Liver (tissue), 8 donors: ENCODE measurements at regions not wholly inside any gene's neighbourhood (a gene's known extent, or its start where the extent isn't known, plus 50 kb on each side); places are given as distances from the start of the nearest gene placed in this dataset.

Experiments used
- DNase-seq: peaks from one replicate; pipeline ENCODE4 v3.0.0-alpha.2; 2017; ENCODE audit warnings: low spot score
- H3K27ac ChIP-seq, 2 donors: one replicate each; pipeline ENCODE4 v1.7.0; 2013; ENCODE audit warnings: inconsistent platforms in 2 of 2, low read length in 2 of 2, control low read depth in 1 of 2, low read depth in 1 of 2, mild to moderate bottlenecking in 1 of 2
- H3K27me3 ChIP-seq, 4 donors: one replicate each; pipeline versions ENCODE4 v1.6.1 to v1.7.0; 2013; ENCODE audit warnings: low read length in 3 of 4, inconsistent platforms in 1 of 4, mild to moderate bottlenecking in 1 of 4, moderate library complexity in 1 of 4; ENCODE audit not compliant: control insufficient read depth in 4 of 4, insufficient read depth in 4 of 4
- H3K36me3 ChIP-seq, 4 donors: one replicate each; pipeline versions ENCODE4 v1.6.1 to v1.7.0; 2013; ENCODE audit warnings: low read length in 3 of 4, mild to moderate bottlenecking in 3 of 4, low read depth in 1 of 4, moderate library complexity in 1 of 4; ENCODE audit not compliant: control insufficient read depth in 4 of 4, insufficient read depth in 3 of 4
- H3K4me1 ChIP-seq, 4 donors: one replicate each; pipeline versions ENCODE4 v1.6.1 to v1.7.0; 2013; ENCODE audit warnings: low read length in 3 of 4, mild to moderate bottlenecking in 3 of 4, moderate library complexity in 1 of 4; ENCODE audit not compliant: control insufficient read depth in 4 of 4, insufficient read depth in 4 of 4
- H3K4me3 ChIP-seq, 3 donors: one replicate each; pipeline versions ENCODE4 v1.6.1 to v1.7.0; 2013; ENCODE audit warnings: low read length in 3 of 3, control low read depth in 1 of 3, low read depth in 1 of 3, mild to moderate bottlenecking in 1 of 3
- H3K9ac ChIP-seq, 2 donors: one replicate each; pipeline ENCODE4 v1.7.0; 2013; ENCODE audit warnings: low read length in 2 of 2, mild to moderate bottlenecking in 2 of 2, moderate library complexity in 2 of 2, control low read depth in 1 of 2, low read depth in 1 of 2
- H3K9me3 ChIP-seq, 4 donors: one replicate each; pipeline versions ENCODE4 v1.6.1 to v1.7.0; 2013; ENCODE audit warnings: low read length in 3 of 4; ENCODE audit not compliant: control insufficient read depth in 4 of 4
- ATF3 ChIP-seq: IDR thresholded peaks from 2 replicates; pipeline ENCODE4 v1.6.1; 2016; ENCODE audit warnings: antibody characterized with exemption
- CTCF ChIP-seq: fragments of 150-350 bp; IDR thresholded peaks from 2 replicates; pipeline ENCODE4 v1.5.1; 2017; ENCODE audit warnings: improper control_type of control experiment, low read depth, low read length; ENCODE audit not compliant: missing input control
- EGR1 ChIP-seq, 2 donors: IDR thresholded peaks; 2 replicates each; pipeline ENCODE4 v1.6.1; 2016 to 2018; ENCODE audit warnings: antibody characterized with exemption in 2 of 2, low read depth in 2 of 2
- FOXA1 ChIP-seq: IDR thresholded peaks from 2 replicates; pipeline ENCODE4 v1.6.1; 2016; ENCODE audit warnings: antibody characterized with exemption
- FOXA2 ChIP-seq: IDR thresholded peaks from 2 replicates; pipeline ENCODE4 v1.6.1; 2016; ENCODE audit warnings: antibody characterized with exemption
- GABPA ChIP-seq, 2 donors: IDR thresholded peaks in 1 of 2; conservative IDR thresholded peaks in 1 of 2; 2 replicates each; pipeline ENCODE4 v1.6.1; 2016; ENCODE audit warnings: antibody characterized with exemption in 2 of 2, mild to moderate bottlenecking in 1 of 2, moderate library complexity in 1 of 2
- HNF4A ChIP-seq, 2 donors: conservative IDR thresholded peaks; 2 replicates each; pipeline ENCODE4 v1.6.1; 2016; ENCODE audit warnings: antibody characterized with exemption in 2 of 2, mild to moderate bottlenecking in 2 of 2
- HNF4G ChIP-seq: IDR thresholded peaks from 2 replicates; pipeline ENCODE4 v1.6.1; 2016; ENCODE audit warnings: antibody characterized with exemption
- JUND ChIP-seq, 2 donors: IDR thresholded peaks; 2 replicates each; pipeline ENCODE4 v1.6.1; 2016; ENCODE audit warnings: antibody characterized with exemption in 2 of 2
- MAX ChIP-seq: IDR thresholded peaks from 2 replicates; pipeline ENCODE4 v1.6.1; 2016; ENCODE audit warnings: antibody characterized with exemption
- NR2F2 ChIP-seq: IDR thresholded peaks from 2 replicates; pipeline ENCODE4 v1.6.1; 2016; ENCODE audit warnings: antibody characterized with exemption
- RAD21 ChIP-seq, 2 donors: IDR thresholded peaks; 2 replicates each; pipeline ENCODE4 v1.6.1; 2016; ENCODE audit warnings: antibody characterized with exemption in 2 of 2, mild to moderate bottlenecking in 2 of 2
- REST ChIP-seq: IDR thresholded peaks from 2 replicates; pipeline ENCODE4 v1.6.1; 2016; ENCODE audit warnings: antibody characterized with exemption, mild to moderate bottlenecking
- RXRA ChIP-seq, 2 donors: IDR thresholded peaks; 2 replicates each; pipeline ENCODE4 v1.6.1; 2017 to 2018; ENCODE audit warnings: antibody characterized with exemption in 2 of 2, mild to moderate bottlenecking in 1 of 2
- SP1 ChIP-seq: IDR thresholded peaks from 2 replicates; pipeline ENCODE4 v1.6.1; 2018; ENCODE audit warnings: antibody characterized with exemption, mild to moderate bottlenecking
- TAF1 ChIP-seq: conservative IDR thresholded peaks from 2 replicates; pipeline ENCODE4 v1.6.1; 2016; ENCODE audit warnings: antibody characterized with exemption, mild to moderate bottlenecking
- YY1 ChIP-seq: IDR thresholded peaks from 2 replicates; pipeline ENCODE4 v1.6.1; 2016; ENCODE audit warnings: antibody characterized with exemption, mild to moderate bottlenecking
- ZBTB33 ChIP-seq: IDR thresholded peaks from 2 replicates; pipeline ENCODE4 v1.6.1; 2016; ENCODE audit warnings: antibody characterized with exemption
- WGBS: extraction: QIAGEN DNeasy Blood & Tissue Kit; methylation state at CpG from one replicate; pipeline ENCODE4 v1.1.7; 2013; 5-methylcytosine and 5-hydroxymethylcytosine counted together
- donor health status: healthy.
- donor health status: healthy.
- donor health status: healthy.
- donor health status: healthy.
- donor health status: healthy.

- no peak for DNase-seq
- peaks cover 0 to 3% (median 0%) of the 10 kb centered on the region in 4 donors for H3K27me3 ChIP-seq
- H3K27ac ChIP-seq: no peak overlapping the region
- WGBS: 60% methylated on average over 4 of the region's 4 CpGs
- no peaks in the 10 kb centered on the region for H3K9me3 ChIP-seq
- no peak overlapping the region for H3K9ac ChIP-seq
- H3K4me1 ChIP-seq: no peaks in the 10 kb centered on the region
- no peaks in the 10 kb centered on the region for H3K36me3 ChIP-seq
- no peak overlapping the region for H3K4me3 ChIP-seq
- TF ChIP-seq TAF1 (no peak), FOXA2 (no peak), YY1 (no peak), JUND (IDR thresholded peaks at IDR 0.05) (no peak), SP1 (no peak), HNF4A (conservative IDR thresholded peaks at IDR 0.05) (no peak), REST (no peak), RAD21 (IDR thresholded peaks at IDR 0.05) (no peak), ZBTB33 (no peak), RXRA (IDR thresholded peaks at IDR 0.05) (no peak), NR2F2 (no peak), GABPA (IDR thresholded peaks at IDR 0.05 in 1 of 2, conservative IDR thresholded peaks at IDR 0.05 in 1 of 2) (no peak), HNF4G (no peak), MAX (no peak), FOXA1 (no peak), ATF3 (no peak), CTCF (no peak), EGR1 (IDR thresholded peaks at IDR 0.05; ENCODE audit: low read depth in 2 of 2) (no peak)
These were observed 578.3 kb downstream of the PDCD6IP start for GRCh38 chr3:34376691-34377090.

- H3K27me3 ChIP-seq: peaks cover 0 to 3% (median 0%) of the 10 kb centered on the region in 4 donors
- no peaks in the 10 kb centered on the region for H3K36me3 ChIP-seq
- H3K4me3 ChIP-seq: no peak overlapping the region
- no peak overlapping the region for H3K9ac ChIP-seq
- TF ChIP-seq GABPA (IDR thresholded peaks at IDR 0.05 in 1 of 2, conservative IDR thresholded peaks at IDR 0.05 in 1 of 2) (no peak), TAF1 (no peak), HNF4A (conservative IDR thresholded peaks at IDR 0.05) (no peak), RAD21 (IDR thresholded peaks at IDR 0.05) (no peak), EGR1 (IDR thresholded peaks at IDR 0.05; ENCODE audit: low read depth in 2 of 2) (no peak), MAX (no peak), YY1 (no peak)
- no peak overlapping the region for H3K27ac ChIP-seq
- DNase-seq: no peak
- H3K4me1 ChIP-seq: no peaks in the 10 kb centered on the region
- no peaks in the 10 kb centered on the region for H3K9me3 ChIP-seq
- WGBS: 68% methylated on average over 6 of the region's 6 CpGs
These were observed 579.5 kb downstream of the PDCD6IP start for GRCh38 chr3:34377961-34378360.
